Chondrocyte (in vitro differentiated cells): ENCODE measurements at regions not wholly inside any gene's neighbourhood (a gene's known extent, or its start where the extent isn't known, plus 50 kb on each side); places are given as distances from the start of the nearest gene placed in this dataset.

Experiments used
- DNase-seq: peaks from one replicate; pipeline ENCODE4 v3.0.0; 2021; ENCODE audit warnings: mixed read lengths, low spot score
- H3K27ac Mint-ChIP-seq: one replicate; pipeline ENCODE4 v1.8.0; 2021; ENCODE audit warnings: mild to moderate bottlenecking, moderate library complexity, mixed read lengths; ENCODE audit not compliant: unreplicated experiment
- H3K27me3 Mint-ChIP-seq: 2 replicates; pipeline ENCODE4 v1.8.0; 2021; ENCODE audit warnings: low read depth, mixed read lengths
- H3K36me3 Mint-ChIP-seq: 2 replicates; pipeline ENCODE4 v1.8.0; 2021; ENCODE audit warnings: low read depth, mixed read lengths
- H3K4me1 Mint-ChIP-seq: 2 replicates; pipeline ENCODE4 v1.8.0; 2021; ENCODE audit warnings: low read depth, mild to moderate bottlenecking, mixed read lengths
- H3K4me3 Mint-ChIP-seq: one replicate; pipeline ENCODE4 v1.8.0; 2021; ENCODE audit warnings: mild to moderate bottlenecking, moderate library complexity, mixed read lengths; ENCODE audit not compliant: unreplicated experiment
- H3K9me3 Mint-ChIP-seq: 2 replicates; pipeline ENCODE4 v1.8.0; 2021; ENCODE audit warnings: low read depth, mixed read lengths
- CTCF ChIP-seq: fragments of 200-600 bp; sonication (generic); IDR thresholded peaks from 2 replicates; pipeline ENCODE4 v1.5.0; 2021; ENCODE audit warnings: antibody characterized with exemption, mild to moderate bottlenecking, moderate library complexity

GRCh38 chrX:74023203-74023602 is 170.7 kb upstream of the XIST start:
- Mint-ChIP-seq H3K36me3 (peaks cover 4% of the 10 kb centered on the region), H3K27me3 (no peaks in the 10 kb centered on the region), H3K9me3 (peaks cover 23% of the 10 kb centered on the region), H3K4me1 (peaks cover 14% of the 10 kb centered on the region), H3K4me3 (no peak overlapping the region), H3K27ac (no peak overlapping the region)
- no peak for TF ChIP-seq CTCF
- DNase-seq = no peak

- no peaks in the 10 kb centered on the region for H3K36me3 Mint-ChIP-seq
- H3K27ac Mint-ChIP-seq = no peak overlapping the region
- peaks cover 11% of the 10 kb centered on the region for H3K9me3 Mint-ChIP-seq
- no peak for TF ChIP-seq CTCF
- no peak overlapping the region for H3K4me3 Mint-ChIP-seq
- peaks cover 21% of the 10 kb centered on the region for H3K4me1 Mint-ChIP-seq
- H3K27me3 Mint-ChIP-seq = no peaks in the 10 kb centered on the region
- DNase-seq = no peak
Measured at GRCh38 chrX:74018253-74018652, 165.7 kb upstream of the XIST start.

- Mint-ChIP-seq H3K4me3 (no peak overlapping the region), H3K27ac (no peak overlapping the region), H3K36me3 (no peaks in the 10 kb centered on the region), H3K9me3 (peaks cover 5% of the 10 kb centered on the region), H3K4me1 (peaks cover 21% of the 10 kb centered on the region), H3K27me3 (no peaks in the 10 kb centered on the region)
- peak; percentile 97 for TF ChIP-seq CTCF
- no peak for DNase-seq
Measured at GRCh38 chrX:74015379-74016019, 163.0 kb upstream of the XIST start.

GRCh38 chrX:74009041-74009440 is 156.5 kb upstream of the XIST start:
- Mint-ChIP-seq H3K4me3 (no peak overlapping the region), H3K36me3 (peaks cover 14% of the 10 kb centered on the region), H3K27ac (peak overlapping the region; percentile 36), H3K9me3 (no peaks in the 10 kb centered on the region), H3K27me3 (no peaks in the 10 kb centered on the region), H3K4me1 (no peaks in the 10 kb centered on the region)
- DNase-seq = no peak
- TF ChIP-seq CTCF = no peak

GRCh38 chrX:73992019-73992418 is 139.5 kb upstream of the XIST start:
- DNase-seq = no peak
- TF ChIP-seq CTCF = no peak
- H3K4me1 Mint-ChIP-seq = peaks cover 5% of the 10 kb centered on the region
- H3K27ac Mint-ChIP-seq = no peak overlapping the region
- H3K4me3 Mint-ChIP-seq = no peak overlapping the region
- peaks cover 13% of the 10 kb centered on the region for H3K9me3 Mint-ChIP-seq
- peaks cover 12% of the 10 kb centered on the region for H3K36me3 Mint-ChIP-seq
- H3K27me3 Mint-ChIP-seq = no peaks in the 10 kb centered on the region
